IMR-90 (cell line): ENCODE measurements at regions not wholly inside any gene's neighbourhood (a gene's known extent, or its start where the extent isn't known, plus 50 kb on each side); places are given as distances from the start of the nearest gene placed in this dataset.

Experiments used
- ATAC-seq: fragments of 200-7000 bp; cut with Tn5 transposase; 2 replicates; pipeline ENCODE4 v1.9.1; 2020; ENCODE audit warnings: low read depth, mild to moderate bottlenecking, moderate library complexity
- BruUV-seq: library from RNA; stranded (reverse); fragments of 400-500 nt; replicated peaks from 2 replicates; lab custom pipeline; 2021; lab: Mats Ljungman, UMichigan
- CTCF ChIA-PET: fragments of 300-600 bp; formaldehyde crosslinking; extraction: SDS; loops from one replicate; lab custom pipeline; 2021; ENCODE audit warnings: antibody characterized with exemption; lab: Yijun Ruan, JAX
- POLR2A ChIA-PET: fragments of 300-600 bp; sonication (Branson Sonifier 250); formaldehyde crosslinking; loops from one replicate; lab custom pipeline; 2022; ENCODE audit warnings: antibody characterized with exemption; ENCODE audit not compliant: unreplicated experiment; lab: Charles Lee
- DNase-seq: peaks from one replicate; pipeline ENCODE4 v3.0.0; 2013
- H2AFZ ChIP-seq: replicated peaks from 2 replicates; pipeline ENCODE3; 2013; ENCODE audit warnings: low read length, mild to moderate bottlenecking; ENCODE audit not compliant: poor library complexity
- H2AK5ac ChIP-seq: 2 replicates; pipeline ENCODE4 v1.6.1; 2013; ENCODE audit warnings: low read depth, low read length, inconsistent platforms
- H2AK9ac ChIP-seq: replicated peaks from 2 replicates; pipeline ENCODE3; 2013; ENCODE audit warnings: mild to moderate bottlenecking, low read depth, low read length, moderate library complexity; ENCODE audit not compliant: poor library complexity
- H2BK120ac ChIP-seq: 2 replicates; pipeline ENCODE4 v1.6.1; 2013; ENCODE audit warnings: low read depth, low read length, inconsistent platforms
- H2BK15ac ChIP-seq: 3 replicates; pipeline ENCODE4 v1.6.1; 2013; ENCODE audit warnings: low read depth, low read length, inconsistent platforms
- H2BK20ac ChIP-seq: 2 replicates; pipeline ENCODE4 v1.6.1; 2013; ENCODE audit warnings: low read depth, mild to moderate bottlenecking, inconsistent platforms, low read length, moderate library complexity
- H2BK5ac ChIP-seq: 2 replicates; pipeline ENCODE4 v1.6.1; 2013; ENCODE audit warnings: mild to moderate bottlenecking, low read depth, low read length, inconsistent platforms; ENCODE audit not compliant: poor library complexity, severe bottlenecking
- H3K14ac ChIP-seq: replicated peaks from 2 replicates; pipeline ENCODE4 v1.6.1; 2013; ENCODE audit warnings: low read depth, low read length, inconsistent platforms
- H3K18ac ChIP-seq: 2 replicates; pipeline ENCODE4 v1.6.1; 2013; ENCODE audit warnings: low read depth, low read length, control low read depth
- H3K23ac ChIP-seq: 2 replicates; pipeline ENCODE4 v1.6.1; 2013; ENCODE audit warnings: low read depth, low read length, inconsistent platforms
- H3K27ac ChIP-seq: 2 replicates; pipeline ENCODE4 v1.5.1; 2013; ENCODE audit warnings: mild to moderate bottlenecking, control low read depth, low read length; ENCODE audit not compliant: insufficient read depth
- H3K27me3 ChIP-seq: 2 replicates; pipeline ENCODE4 v1.6.1; 2013; ENCODE audit warnings: low read length; ENCODE audit not compliant: control insufficient read depth, insufficient read depth
- H3K36me3 ChIP-seq: 2 replicates; pipeline ENCODE4 v1.6.1; 2013; ENCODE audit warnings: low read length, mixed read lengths; ENCODE audit not compliant: control insufficient read depth, insufficient read depth
- H3K4ac ChIP-seq: 2 replicates; pipeline ENCODE4 v1.6.1; 2013; ENCODE audit warnings: low read depth, low read length, inconsistent platforms
- H3K4me1 ChIP-seq: 2 replicates; pipeline ENCODE4 v1.6.1; 2013; ENCODE audit warnings: low read length, mixed read lengths; ENCODE audit not compliant: control insufficient read depth, insufficient read depth
- H3K4me2 ChIP-seq: 2 replicates; pipeline ENCODE4 v1.6.1; 2013; ENCODE audit warnings: low read depth, mild to moderate bottlenecking, control low read depth, low read length, moderate library complexity
- H3K4me3 ChIP-seq: 2 replicates; pipeline ENCODE4 v1.5.1; 2013; ENCODE audit warnings: low read depth, mild to moderate bottlenecking, control low read depth, low read length, moderate library complexity; ENCODE audit not compliant: insufficient read depth
- H3K56ac ChIP-seq: 2 replicates; pipeline ENCODE4 v1.6.1; 2013; ENCODE audit warnings: low read length, inconsistent platforms; ENCODE audit not compliant: insufficient read depth; ENCODE audit errors: extremely low read depth
- H3K79me1 ChIP-seq, 2 experiments: 2 replicates each; pipeline ENCODE4 v1.6.1; 2013; ENCODE audit warnings: low read length in 2 of 2, inconsistent platforms in 1 of 2, low read depth in 1 of 2
- H3K9ac ChIP-seq: 2 replicates; pipeline ENCODE4 v1.6.1; 2013; ENCODE audit warnings: low read depth, low read length, control low read depth
- H3K9me1 ChIP-seq: 2 replicates; pipeline ENCODE4 v1.6.1; 2013; ENCODE audit warnings: low read length, inconsistent platforms; ENCODE audit not compliant: insufficient read depth
- H3K9me3 ChIP-seq: 2 replicates; pipeline ENCODE4 v1.6.1; 2013; ENCODE audit warnings: low read length; ENCODE audit not compliant: control insufficient read depth, insufficient read depth
- H4K20me1 ChIP-seq: 2 replicates; pipeline ENCODE4 v1.6.1; 2013; ENCODE audit warnings: low read length, inconsistent platforms; ENCODE audit not compliant: insufficient read depth
- H4K5ac ChIP-seq: 2 replicates; pipeline ENCODE4 v1.6.1; 2013; ENCODE audit warnings: mild to moderate bottlenecking, low read depth, low read length, control low read depth
- H4K8ac ChIP-seq, 2 experiments: 2 replicates each; pipeline ENCODE4 v1.6.1; 2013; ENCODE audit warnings: low read depth in 2 of 2, low read length in 2 of 2, control low read depth in 1 of 2, inconsistent platforms in 1 of 2
- H4K91ac ChIP-seq: 2 replicates; pipeline ENCODE4 v1.6.1; 2013; ENCODE audit warnings: low read depth, low read length, inconsistent platforms; ENCODE audit not compliant: insufficient read depth
- CHD1 ChIP-seq: IDR thresholded peaks from 2 replicates; pipeline ENCODE4 v1.6.1; 2012; ENCODE audit warnings: low read depth, low read length, improper control_type of control experiment
- MAZ ChIP-seq: IDR thresholded peaks from 2 replicates; pipeline ENCODE4 v1.6.1; 2012; ENCODE audit warnings: low read depth, mild to moderate bottlenecking, low read length, improper control_type of control experiment, moderate library complexity, borderline replicate concordance
- MXI1 ChIP-seq: IDR thresholded peaks from 2 replicates; pipeline ENCODE4 v1.6.1; 2012; ENCODE audit warnings: low read depth, mild to moderate bottlenecking, low read length, moderate library complexity, borderline replicate concordance
- NFE2L2 ChIP-seq: fragments of 150-350 bp; IDR thresholded peaks from 2 replicates; pipeline ENCODE4 v1.6.1; 2016; ENCODE audit warnings: low read depth, mild to moderate bottlenecking, low read length
- POLR2A ChIP-seq: IDR thresholded peaks from 2 replicates; pipeline ENCODE4 v1.6.1; 2012; ENCODE audit warnings: mild to moderate bottlenecking, low read depth, low read length
- RCOR1 ChIP-seq: IDR thresholded peaks from 2 replicates; pipeline ENCODE4 v1.6.1; 2012; ENCODE audit warnings: mild to moderate bottlenecking, low read length, improper control_type of control experiment; ENCODE audit not compliant: insufficient replicate concordance
- WGBS, 2 experiments: methylation state at CpG; one replicate each; pipeline versions ENCODE4 v1.1.5 to v1.1.7; 2013; ENCODE audit warnings: missing lambda C conversion rate in 2 of 2; ENCODE audit not compliant: insufficient read length in 1 of 2; ENCODE audit errors: extremely low coverage in 2 of 2; 5-methylcytosine and 5-hydroxymethylcytosine counted together
- dilution Hi-C: fragments of 300-500 bp; cut with HindIII; formaldehyde crosslinking; loops from one replicate; pipeline ENCODE4 v1.14.3; 2018; ENCODE audit warnings: low sequenced_read_pairs; ENCODE audit not compliant: unreplicated experiment
- in situ Hi-C: fragments of 300-500 bp; cut with MboI; formaldehyde crosslinking; loops from 3 replicates; pipeline ENCODE4 v1.14.3; 2019; ENCODE audit warnings: low sequenced_read_pairs, inconsistent platforms, mixed read lengths
- intact Hi-C: fragments of 100-400 bp; cut with micrococcal nuclease; formaldehyde crosslinking; loops from 2 replicates; pipeline ENCODE4 v1.10.0; 2022
- TF ChIP-seq, protein P1 (sequence below): fragments of 150-350 bp; IDR thresholded peaks from 2 replicates; pipeline ENCODE4 v1.6.1; 2017; ENCODE audit warnings: mild to moderate bottlenecking, antibody characterized with exemption, low read length, low read depth
- TF ChIP-seq, protein P2 (sequence below): fragments of 150-350 bp; IDR thresholded peaks from 2 replicates; pipeline ENCODE4 v1.6.1; 2016; ENCODE audit warnings: low read depth, mild to moderate bottlenecking, low read length, moderate library complexity, borderline replicate concordance

DNA sequence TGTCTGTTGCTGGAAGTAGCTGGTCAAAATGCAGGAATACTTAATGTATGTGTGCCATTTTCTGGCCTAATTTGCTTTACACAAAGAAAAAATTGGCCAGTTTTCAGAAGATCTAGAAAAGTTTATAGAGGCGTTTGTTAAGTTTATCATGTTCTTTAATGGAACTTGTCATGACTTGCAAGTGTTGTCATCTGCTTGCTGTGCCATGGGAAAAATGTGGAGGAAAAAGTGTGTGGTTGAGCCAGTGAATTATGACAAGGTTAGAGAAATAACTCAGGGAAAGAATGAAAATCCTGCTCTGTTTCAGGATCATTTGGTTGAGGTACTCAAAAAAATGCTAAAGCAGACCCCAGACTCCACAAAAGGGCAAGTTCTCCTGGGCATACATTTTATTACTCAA is 301.6 kb upstream of the CDH2 start:
- no CpG with 5 or more reads among the region's 1 CpG for WGBS, 2 experiments

More for the DNA sequence above, 301.6 kb upstream of the CDH2 start:
- no peaks in the 10 kb centered on the region for H3K27me3 ChIP-seq
- no peak for ATAC-seq
- CTCF ChIA-PET, result no interaction called here
- no peak overlapping the region for H2AK9ac ChIP-seq
- H3K9ac ChIP-seq, result no peak overlapping the region
- no peak overlapping the region for H3K4me3 ChIP-seq
- BruUV-seq, result no TSS peak
- DNase-seq, result no peak
- TF ChIP-seq, protein P1, sequence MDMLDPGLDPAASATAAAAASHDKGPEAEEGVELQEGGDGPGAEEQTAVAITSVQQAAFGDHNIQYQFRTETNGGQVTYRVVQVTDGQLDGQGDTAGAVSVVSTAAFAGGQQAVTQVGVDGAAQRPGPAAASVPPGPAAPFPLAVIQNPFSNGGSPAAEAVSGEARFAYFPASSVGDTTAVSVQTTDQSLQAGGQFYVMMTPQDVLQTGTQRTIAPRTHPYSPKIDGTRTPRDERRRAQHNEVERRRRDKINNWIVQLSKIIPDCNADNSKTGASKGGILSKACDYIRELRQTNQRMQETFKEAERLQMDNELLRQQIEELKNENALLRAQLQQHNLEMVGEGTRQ, result no peak
- no peak for TF ChIP-seq POLR2A
- no peak for TF ChIP-seq NFE2L2
- no peak for TF ChIP-seq CHD1
- TF ChIP-seq, protein P2, sequence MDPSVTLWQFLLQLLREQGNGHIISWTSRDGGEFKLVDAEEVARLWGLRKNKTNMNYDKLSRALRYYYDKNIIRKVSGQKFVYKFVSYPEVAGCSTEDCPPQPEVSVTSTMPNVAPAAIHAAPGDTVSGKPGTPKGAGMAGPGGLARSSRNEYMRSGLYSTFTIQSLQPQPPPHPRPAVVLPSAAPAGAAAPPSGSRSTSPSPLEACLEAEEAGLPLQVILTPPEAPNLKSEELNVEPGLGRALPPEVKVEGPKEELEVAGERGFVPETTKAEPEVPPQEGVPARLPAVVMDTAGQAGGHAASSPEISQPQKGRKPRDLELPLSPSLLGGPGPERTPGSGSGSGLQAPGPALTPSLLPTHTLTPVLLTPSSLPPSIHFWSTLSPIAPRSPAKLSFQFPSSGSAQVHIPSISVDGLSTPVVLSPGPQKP, result no peak
- no peak for TF ChIP-seq MXI1
- no peak for TF ChIP-seq RCOR1
- TF ChIP-seq MAZ, result no peak
- H3K9me3 ChIP-seq, result no peaks in the 10 kb centered on the region
- no peak overlapping the region for H2BK15ac ChIP-seq
- H3K4me1 ChIP-seq, result no peaks in the 10 kb centered on the region
- H3K14ac ChIP-seq, result no peak overlapping the region
- H3K18ac ChIP-seq, result no peak overlapping the region
- POLR2A ChIA-PET, result no interaction called here
- H2BK120ac ChIP-seq, result no peak overlapping the region
- no peak overlapping the region for H3K23ac ChIP-seq
- H3K79me1 ChIP-seq, result no peaks in the 10 kb centered on the region
- intact Hi-C loops, result no loop called here
- no peak overlapping the region for H3K27ac ChIP-seq
- in situ Hi-C loops, result no loop called here
- H2AFZ ChIP-seq, result no peak overlapping the region
- no peaks in the 10 kb centered on the region for H3K9me1 ChIP-seq
- H4K8ac ChIP-seq, result no peak overlapping the region
- no peak overlapping the region for H2AK5ac ChIP-seq
- no peak overlapping the region for H2BK20ac ChIP-seq
- no peak overlapping the region for H2BK5ac ChIP-seq
- no peak overlapping the region for H4K91ac ChIP-seq
- H4K5ac ChIP-seq, result no peak overlapping the region
- dilution Hi-C loops, result no loop called here
- H4K20me1 ChIP-seq, result no peaks in the 10 kb centered on the region
- no peak overlapping the region for H3K4me2 ChIP-seq
- H3K4ac ChIP-seq, result no peak overlapping the region
- H3K36me3 ChIP-seq, result no peaks in the 10 kb centered on the region
- H3K56ac ChIP-seq, result no peak overlapping the region
